Upper lobe of left lung (tissue), 6 donors: ENCODE measurements at regions not wholly inside any gene's neighbourhood (a gene's known extent, or its start where the extent isn't known, plus 50 kb on each side); places are given as distances from the start of the nearest gene placed in this dataset.

Experiments
- ATAC-seq, 2 donors: fragments of 200-7000 bp; cut with Tn5 transposase; one replicate each; pipeline ENCODE4 v1.9.1; 2022; ENCODE audit warnings: mild to moderate bottlenecking in 2 of 2, moderate library complexity in 2 of 2; ENCODE audit not compliant: low FRiP score in 2 of 2
- DNase-seq, 2 donors: peaks; one replicate each; pipeline ENCODE4 v3.0.0-alpha.2; 2019 to 2020
- H3K27ac ChIP-seq, 4 donors: fragments of 200-600 bp; sonication (generic); one replicate each; pipeline ENCODE4 v1.5.1; 2016 to 2019
- H3K27me3 ChIP-seq, 4 donors: fragments of 200-600 bp; sonication (generic); one replicate each; pipeline ENCODE4 v1.5.1; 2017 to 2019
- H3K36me3 ChIP-seq, 4 donors: fragments of 200-600 bp; sonication (generic); one replicate each; pipeline ENCODE4 v1.5.1; 2016 to 2019
- H3K4me1 ChIP-seq, 4 donors: fragments of 200-600 bp; sonication (generic); one replicate each; pipeline ENCODE4 v1.5.1; 2018 to 2019
- H3K4me3 ChIP-seq, 4 donors: fragments of 200-600 bp; sonication (generic); one replicate each; pipeline ENCODE4 v1.5.1; 2017 to 2019; ENCODE audit warnings: mild to moderate bottlenecking in 2 of 4, moderate library complexity in 1 of 4
- H3K9me3 ChIP-seq, 4 donors: fragments of 200-600 bp; sonication (generic); one replicate each; pipeline ENCODE4 v1.5.1; 2018 to 2019
- CTCF ChIP-seq, 6 experiments: fragments of 450-650 bp in 4 of 6; fragments of 200-600 bp in 2 of 6; sonication (generic) in 2 of 6; IDR thresholded peaks; one replicate each; pipeline ENCODE4 v1.5.1; 2016 to 2019; ENCODE audit warnings: antibody characterized with exemption in 6 of 6
- EP300 ChIP-seq, 4 donors: sonication (generic); formaldehyde crosslinking; IDR thresholded peaks; one replicate each; pipeline ENCODE4 v1.5.1; 2017; ENCODE audit warnings: antibody characterized with exemption in 4 of 4, control low read depth in 2 of 4
- POLR2A ChIP-seq, 4 donors: fragments of 450-650 bp; IDR thresholded peaks; one replicate each; pipeline ENCODE4 v1.5.1; 2016 to 2017; ENCODE audit warnings: antibody characterized with exemption in 4 of 4, mild to moderate bottlenecking in 2 of 4
- POLR2AphosphoS5 ChIP-seq, 2 donors: sonication (generic); formaldehyde crosslinking; IDR thresholded peaks; one replicate each; pipeline ENCODE4 v1.5.1; 2017; ENCODE audit warnings: antibody characterized with exemption in 2 of 2
- WGBS, 2 donors: methylation state at CpG; one replicate each; pipeline ENCODE4 v1.1.5; 2017 to 2018; 5-methylcytosine and 5-hydroxymethylcytosine counted together
- donor health status: DM: no; HTN: no; CAD: no; lungs with moderate emphysema.
- donor health status: DM: no; HTN: yes; CAD: no; lungs with severe emphysema.

GRCh38 chr17:33976831-33977230 lies 278.3 kb upstream of the CCL2 start:
- Histone ChIP-seq H3K4me3 (no peak overlapping the region), H3K27ac (no peak overlapping the region), H3K27me3 (no peaks in the 10 kb centered on the region), H3K4me1 (no peaks in the 10 kb centered on the region), H3K9me3 (no peaks in the 10 kb centered on the region), H3K36me3 (no peaks in the 10 kb centered on the region)
- 57 to 67% methylated on average over 8 of the region's 8 CpGs for WGBS, 2 donors
- DNase-seq: no peak
- ATAC-seq: no peak
- TF ChIP-seq EP300 (IDR thresholded peaks at IDR 0.05) (no peak), POLR2AphosphoS5 (IDR thresholded peaks at IDR 0.05) (no peak), POLR2A (IDR thresholded peaks at IDR 0.05) (no peak), CTCF (IDR thresholded peaks at IDR 0.05) (no peak)

- no peak for ATAC-seq
- H3K27ac ChIP-seq: no peak overlapping the region
- no peak overlapping the region for H3K4me3 ChIP-seq
- no peaks in the 10 kb centered on the region for H3K36me3 ChIP-seq
- H3K27me3 ChIP-seq: no peaks in the 10 kb centered on the region
- DNase-seq: no peak
- H3K4me1 ChIP-seq: no peaks in the 10 kb centered on the region
- H3K9me3 ChIP-seq: no peaks in the 10 kb centered on the region
- TF ChIP-seq EP300 (IDR thresholded peaks at IDR 0.05) (no peak), POLR2A (IDR thresholded peaks at IDR 0.05) (no peak), POLR2AphosphoS5 (IDR thresholded peaks at IDR 0.05) (no peak), CTCF (IDR thresholded peaks at IDR 0.05) (no peak)
- WGBS, 2 donors: 79 to 83% methylated on average over 7 to 10 of the region's 10 CpGs
Observed at GRCh38 chr17:33977729-33978514, 277.2 kb upstream of the CCL2 start.

GRCh38 chr17:33978889-33979288 lies 276.2 kb upstream of the CCL2 start:
- ATAC-seq (no peak), DNase-seq (no peak)
- TF ChIP-seq EP300 (IDR thresholded peaks at IDR 0.05) (no peak), POLR2A (IDR thresholded peaks at IDR 0.05) (no peak), CTCF (IDR thresholded peaks at IDR 0.05) (no peak), POLR2AphosphoS5 (IDR thresholded peaks at IDR 0.05) (no peak)
- Histone ChIP-seq H3K27me3 (no peaks in the 10 kb centered on the region), H3K36me3 (no peaks in the 10 kb centered on the region), H3K4me1 (no peaks in the 10 kb centered on the region), H3K9me3 (no peaks in the 10 kb centered on the region), H3K4me3 (no peak overlapping the region), H3K27ac (no peak overlapping the region)
- WGBS, 2 donors: 87 to 88% methylated on average over 5 of the region's 5 CpGs

GRCh38 chr17:33980193-33980592 lies 274.9 kb upstream of the CCL2 start:
- H3K4me1 ChIP-seq: no peaks in the 10 kb centered on the region
- TF ChIP-seq POLR2A (IDR thresholded peaks at IDR 0.05) (no peak), EP300 (IDR thresholded peaks at IDR 0.05) (no peak), POLR2AphosphoS5 (IDR thresholded peaks at IDR 0.05) (no peak), CTCF (IDR thresholded peaks at IDR 0.05) (no peak)
- WGBS, 2 donors: 59 to 60% methylated on average over 2 of the region's 2 CpGs
- DNase-seq (no peak), ATAC-seq (no peak)
- no peak overlapping the region for H3K4me3 ChIP-seq
- no peaks in the 10 kb centered on the region for H3K27me3 ChIP-seq
- H3K9me3 ChIP-seq: no peaks in the 10 kb centered on the region
- no peak overlapping the region for H3K27ac ChIP-seq
- no peaks in the 10 kb centered on the region for H3K36me3 ChIP-seq
